ENCODE measurements at regions not wholly inside any gene's neighbourhood (a gene's known extent, or its start where the extent isn't known, plus 50 kb on each side); places are given as distances from the start of the nearest gene placed in this dataset.
"Not testable (repeated sequence)": the region's sequence is repeated elsewhere in the genome, so short reads cannot be mapped to it uniquely, and the experiment has no call there.

GRCh38 chr12:73665193-73665592 is 872.4 kb upstream of the ATXN7L3B start (continued):
- TF ChIP-seq CBX8 (IDR thresholded peaks at IDR 0.05; ENCODE audit: borderline replicate concordance, low read depth, low read length) (no peak), POLR2A (IDR thresholded peaks at IDR 0.05; ENCODE audit: control extremely low read depth in 1 of 2, low read depth in 2 of 2, low read length in 2 of 2) (no peak), SIN3A (conservative IDR thresholded peaks at IDR 0.05 in 1 of 2, IDR thresholded peaks at IDR 0.05 in 1 of 2; ENCODE audit: low read depth in 1 of 2, low read length in 2 of 2) (no peak)

DNA sequence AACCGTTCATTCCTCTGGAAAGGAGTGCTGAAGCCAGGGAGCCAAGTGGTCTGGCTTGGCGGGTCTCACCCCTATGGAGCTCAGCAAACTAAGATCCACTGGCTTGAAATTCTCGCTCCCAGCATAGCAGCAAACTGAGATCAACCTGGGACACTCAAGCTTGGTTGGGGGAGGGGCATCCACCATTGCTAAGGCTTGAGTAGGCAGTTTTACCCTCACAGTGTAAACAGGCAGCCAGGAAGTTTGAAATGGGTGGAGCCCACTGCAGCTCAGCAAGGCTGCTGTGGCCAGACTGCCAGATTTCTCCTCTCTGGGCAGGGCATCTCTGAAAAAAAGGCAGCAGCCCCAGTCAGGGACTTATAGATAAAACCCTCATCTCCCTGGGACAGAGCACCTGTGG is 866.1 kb upstream of the ATXN7L3B start:
- WGBS, 2 experiments (ENCODE audit: extremely low coverage in 1 of 2, insufficient coverage in 1 of 2, insufficient read length in 1 of 2, insufficient replicate concordance in 2 of 2, low coverage in 1 of 2, low lambda C conversion rate in 2 of 2, missing lambda C conversion rate in 1 of 2) = 95% methylated on average over 3 of the region's 3 CpGs; no CpG with 5 or more reads in 1 of the 2 experiments

More for the DNA sequence above, 866.1 kb upstream of the ATXN7L3B start:
- H2BK20ac ChIP-seq (ENCODE audit: low read length); FAIRE-seq; H3K9me3 ChIP-seq (ENCODE audit: insufficient read depth in 2 of 2, low read depth in 1 of 2, low read length in 1 of 2); H3K23ac ChIP-seq (ENCODE audit: insufficient read length); H3K4me2 ChIP-seq (ENCODE audit: insufficient read depth in 1 of 2, low read depth in 2 of 2, low read length in 2 of 2); H4K91ac ChIP-seq (replicated peaks; ENCODE audit: insufficient read length, low read length); H3K14ac ChIP-seq (ENCODE audit: insufficient read length); H3K27ac ChIP-seq (ENCODE audit: low read depth, low read length); H3K9ac ChIP-seq (replicated peaks in 1 of 4; ENCODE audit: extremely low read depth in 1 of 4, low read depth in 3 of 4, low read length in 3 of 4); H3K4me1 ChIP-seq (replicated peaks in 1 of 4; ENCODE audit: control insufficient read depth in 3 of 4, insufficient read depth in 4 of 4, low read length in 3 of 4); H3K79me2 ChIP-seq (ENCODE audit: control insufficient read depth in 1 of 2, insufficient read depth in 2 of 2, low read length in 2 of 2); H3K23me2 ChIP-seq (ENCODE audit: low read depth, low read length); H3K18ac ChIP-seq (ENCODE audit: extremely low read depth, low read length); H2BK5ac ChIP-seq (ENCODE audit: low read depth, low read length); H2AK5ac ChIP-seq (ENCODE audit: low read depth, low read length); H3K56ac ChIP-seq (replicated peaks; ENCODE audit: insufficient read length, low read depth, low read length); H4K20me1 ChIP-seq (replicated peaks in 1 of 2; ENCODE audit: control insufficient read depth in 1 of 2, insufficient read depth in 2 of 2, low read length in 2 of 2); H4K8ac ChIP-seq (ENCODE audit: extremely low read depth, insufficient read depth, low read length); H3K4me3 ChIP-seq (ENCODE audit: extremely low read depth in 1 of 4, insufficient read depth in 2 of 4, low read depth in 3 of 4, low read length in 4 of 4); H4K5ac ChIP-seq (ENCODE audit: insufficient read length, low read depth, low read length); H3K27me3 ChIP-seq (replicated peaks in 1 of 4; ENCODE audit: control insufficient read depth in 3 of 4, extremely low read depth in 1 of 4, insufficient read depth in 3 of 4, low read length in 3 of 4); DNase-seq (ENCODE audit: low read depth in 1 of 2, low spot score in 2 of 2); H2BK15ac ChIP-seq (ENCODE audit: low read length); H3K36me3 ChIP-seq (ENCODE audit: control insufficient read depth in 2 of 4, insufficient read depth in 4 of 4, low read length in 3 of 4); H3K79me1 ChIP-seq (ENCODE audit: low read depth, low read length); H3K4ac ChIP-seq (replicated peaks; ENCODE audit: insufficient read length, low read depth, low read length); POLR2A ChIA-PET (ENCODE audit: partially characterized antibody); H2BK120ac ChIP-seq (replicated peaks; ENCODE audit: low read depth, low read length): not testable (repeated sequence)
- CTCF ChIA-PET (ENCODE audit: partially characterized antibody) = interaction anchor here (0.7 kb wide), 1 partner anchor 65 kb away, joined by 3 read pairs; no protein-coding TSS in a partner anchor
- Histone ChIP-seq H2AFZ (ENCODE audit: low read length) (peak overlapping the region; percentile 85; the same call in 1 of the 2 replicates), H2BK12ac (ENCODE audit: low read depth, low read length) (0 out of 2 replicates have a peak overlapping the region, but pooled peaks have one; percentile 39)

Measured in H1 (cell line).